ENCODE measurements at regions not wholly inside any gene's neighbourhood (a gene's known extent, or its start where the extent isn't known, plus 50 kb on each side); places are given as distances from the start of the nearest gene placed in this dataset.
A peak's percentile ranks its signal among the peaks of the same experiment; 100 is the strongest.

- ATAC-seq, result no peak; the same call in 2 of the 3 replicates
- TF ChIP-seq ISL1 (CRISPR knock-in tag; IDR thresholded peaks at IDR 0.05), result no peak
- no peak for TF ChIP-seq PPARA (CRISPR knock-in tag; IDR thresholded peaks at IDR 0.05; ENCODE audit: borderline replicate concordance)
- TF ChIP-seq ZNF70 (CRISPR knock-in tag; IDR thresholded peaks at IDR 0.05), result no peak
- no peak for TF ChIP-seq TOX (CRISPR knock-in tag; IDR thresholded peaks at IDR 0.05; ENCODE audit: borderline replicate concordance)
- TF ChIP-seq BACH2 (CRISPR knock-in tag; IDR thresholded peaks at IDR 0.05; ENCODE audit: borderline replicate concordance), result no peak
- no peak for TF ChIP-seq OSR1 (CRISPR knock-in tag; IDR thresholded peaks at IDR 0.05)
- TF ChIP-seq POU6F1 (CRISPR knock-in tag; IDR thresholded peaks at IDR 0.05; ENCODE audit: borderline replicate concordance, low read depth), result no peak
- no peak for TF ChIP-seq TCF4 (CRISPR knock-in tag; IDR thresholded peaks at IDR 0.05; ENCODE audit: borderline replicate concordance)
- TF ChIP-seq CREB5 (CRISPR knock-in tag; IDR thresholded peaks at IDR 0.05; ENCODE audit: low read depth), result no peak
- TF ChIP-seq CSRNP3 (CRISPR knock-in tag; IDR thresholded peaks at IDR 0.05), result no peak
- TF ChIP-seq ZNF8 (CRISPR knock-in tag; IDR thresholded peaks at IDR 0.05), result no peak
- TF ChIP-seq SNAI2 (CRISPR knock-in tag; IDR thresholded peaks at IDR 0.05), result no peak
- TF ChIP-seq ZNF565 (CRISPR knock-in tag; conservative IDR thresholded peaks at IDR 0.05; ENCODE audit: low read depth), result no peak
- TF ChIP-seq ARNTL (CRISPR knock-in tag; IDR thresholded peaks at IDR 0.05; ENCODE audit: borderline replicate concordance, low read depth), result no peak
- no peak for TF ChIP-seq ZC3H10 (CRISPR knock-in tag; IDR thresholded peaks at IDR 0.05)
- TF ChIP-seq RARB (CRISPR knock-in tag; IDR thresholded peaks at IDR 0.05), result no peak
- TF ChIP-seq GLIS3 (CRISPR knock-in tag; IDR thresholded peaks at IDR 0.05), result no peak
- no peak for TF ChIP-seq PATZ1 (CRISPR knock-in tag; IDR thresholded peaks at IDR 0.05; ENCODE audit: borderline replicate concordance)
Measured at GRCh38 chr12:19654650-19655376, 215.5 kb downstream of the AEBP2 start.

- ATAC-seq, result peak; percentile 77
- TF ChIP-seq ZNF565 (CRISPR knock-in tag; conservative IDR thresholded peaks at IDR 0.05; ENCODE audit: low read depth), result no peak
- no peak for TF ChIP-seq SNAI2 (CRISPR knock-in tag; IDR thresholded peaks at IDR 0.05)
- no peak for TF ChIP-seq POU6F1 (CRISPR knock-in tag; IDR thresholded peaks at IDR 0.05; ENCODE audit: borderline replicate concordance, low read depth)
- TF ChIP-seq GLIS3 (CRISPR knock-in tag; IDR thresholded peaks at IDR 0.05), result no peak
- no peak for TF ChIP-seq TOX (CRISPR knock-in tag; IDR thresholded peaks at IDR 0.05; ENCODE audit: borderline replicate concordance)
- no peak for TF ChIP-seq ZFP30 (CRISPR knock-in tag; IDR thresholded peaks at IDR 0.05)
- no peak for TF ChIP-seq ARNTL (CRISPR knock-in tag; IDR thresholded peaks at IDR 0.05; ENCODE audit: borderline replicate concordance, low read depth)
- TF ChIP-seq ZC3H10 (CRISPR knock-in tag; IDR thresholded peaks at IDR 0.05), result no peak
- TF ChIP-seq TCF4 (CRISPR knock-in tag; IDR thresholded peaks at IDR 0.05; ENCODE audit: borderline replicate concordance), result no peak
- TF ChIP-seq ZNF70 (CRISPR knock-in tag; IDR thresholded peaks at IDR 0.05), result no peak
Measured at GRCh38 chr12:19657118-19657731, 217.9 kb downstream of the AEBP2 start.

- ATAC-seq, result no peak; the same call in 1 of the 3 replicates
- no peak for TF ChIP-seq ZFP30 (CRISPR knock-in tag; IDR thresholded peaks at IDR 0.05)
- no peak for TF ChIP-seq GLIS3 (CRISPR knock-in tag; IDR thresholded peaks at IDR 0.05)
- no peak for TF ChIP-seq TCF4 (CRISPR knock-in tag; IDR thresholded peaks at IDR 0.05; ENCODE audit: borderline replicate concordance)
- TF ChIP-seq ZFP3 (CRISPR knock-in tag; IDR thresholded peaks at IDR 0.05), result no peak
- no peak for TF ChIP-seq ZNF70 (CRISPR knock-in tag; IDR thresholded peaks at IDR 0.05)
- no peak for TF ChIP-seq PATZ1 (CRISPR knock-in tag; IDR thresholded peaks at IDR 0.05; ENCODE audit: borderline replicate concordance)
- no peak for TF ChIP-seq TSHZ2 (CRISPR knock-in tag; IDR thresholded peaks at IDR 0.05)
- TF ChIP-seq CSDC2 (CRISPR knock-in tag; IDR thresholded peaks at IDR 0.05), result no peak
- TF ChIP-seq ARNTL (CRISPR knock-in tag; IDR thresholded peaks at IDR 0.05; ENCODE audit: borderline replicate concordance, low read depth), result no peak
- no peak for TF ChIP-seq ZNF565 (CRISPR knock-in tag; conservative IDR thresholded peaks at IDR 0.05; ENCODE audit: low read depth)
- TF ChIP-seq OSR1 (CRISPR knock-in tag; IDR thresholded peaks at IDR 0.05), result no peak
Measured at GRCh38 chr12:19657732-19658130, 218.4 kb downstream of the AEBP2 start.

Measured in SK-N-SH treated with all-trans-retinoic acid at 6 μM for 48 hours (cell line).